Posterior vena cava (tissue), 2 donors: ENCODE measurements at regions not wholly inside any gene's neighbourhood (a gene's known extent, or its start where the extent isn't known, plus 50 kb on each side); places are given as distances from the start of the nearest gene placed in this dataset.
A peak's percentile ranks its signal among the peaks of the same experiment; 100 is the strongest.
"Not testable (repeated sequence)": the region's sequence is repeated elsewhere in the genome, so short reads cannot be mapped to it uniquely, and the experiment has no call there.

Experiments
- DNase-seq: peaks from one replicate; pipeline ENCODE4 v3.0.0-alpha.2; 2020; ENCODE audit warnings: low spot score
- intact Hi-C, 2 donors: fragments of 100-400 bp; cut with DNase I; formaldehyde crosslinking; loops; one replicate each; pipeline versions ENCODE4 v1.14.1 to v1.14.2; 2022 to 2023
- donor health status: DM: yes; HTN: yes; CAD: no.
- donor health status: DM: yes; HTN: yes; CAD: no.

DNA sequence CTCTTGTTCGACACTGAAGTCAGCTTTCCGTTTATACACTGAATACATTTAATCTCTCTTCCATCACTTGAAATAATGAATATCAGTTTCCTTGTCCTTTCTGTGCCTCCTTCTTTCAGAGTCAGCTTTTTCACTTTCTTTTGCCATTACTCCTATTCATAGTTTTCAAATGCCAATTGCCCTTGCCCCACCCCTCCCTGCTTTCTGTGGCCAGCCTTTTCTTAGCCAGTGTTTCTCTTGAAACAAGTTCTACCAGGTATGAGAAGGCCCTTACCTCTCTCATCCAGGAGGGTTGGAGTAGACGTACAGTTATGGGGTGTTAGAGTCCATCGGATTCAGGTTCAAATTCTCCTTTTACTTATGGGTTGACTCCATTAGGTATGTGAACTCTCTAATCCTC lies 574.7 kb upstream of the SEMA6A start:
- no peak for DNase-seq
- intact Hi-C loops = no loop called here

DNA sequence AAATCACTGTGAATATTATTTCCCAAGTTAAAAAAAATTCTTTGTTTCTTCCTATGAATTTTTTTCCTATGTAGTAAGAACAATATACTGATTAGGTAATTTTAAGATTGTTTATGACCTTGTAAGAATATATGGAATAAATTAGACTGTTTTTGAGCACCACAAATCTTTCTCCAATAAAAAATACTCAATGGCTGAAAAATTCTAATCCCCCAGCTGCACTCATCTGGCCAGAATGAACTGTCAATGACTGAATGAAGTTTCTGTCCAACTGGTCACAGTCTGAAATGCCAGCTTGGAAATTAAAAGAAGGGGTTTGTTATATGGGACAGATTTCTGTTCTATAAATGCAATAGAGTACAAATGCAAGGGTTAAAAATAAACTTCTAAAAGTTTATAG lies 569.5 kb upstream of the SEMA6A start:
- DNase-seq = no peak
- intact Hi-C loops = no loop called here

DNA sequence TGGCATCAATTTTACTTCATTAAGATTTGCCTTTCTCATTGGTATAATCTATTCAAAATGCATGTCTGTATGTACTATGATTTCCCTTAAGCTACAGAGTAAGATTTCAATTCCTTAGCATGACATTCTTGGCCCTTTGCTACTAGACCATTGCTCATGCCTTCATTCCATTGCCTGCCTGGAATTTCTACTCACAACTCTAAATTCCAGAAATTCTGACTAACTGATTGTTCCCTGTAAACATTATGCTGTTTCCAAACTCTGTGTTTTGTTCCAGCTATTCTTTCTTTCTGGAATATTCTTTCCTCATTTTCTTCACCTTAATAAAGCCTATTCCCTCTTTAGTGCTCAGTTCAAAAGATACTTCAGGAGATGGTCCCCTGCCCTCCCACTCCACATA lies 568.8 kb upstream of the SEMA6A start:
- no peak for DNase-seq
- intact Hi-C loops = no loop called here

DNA sequence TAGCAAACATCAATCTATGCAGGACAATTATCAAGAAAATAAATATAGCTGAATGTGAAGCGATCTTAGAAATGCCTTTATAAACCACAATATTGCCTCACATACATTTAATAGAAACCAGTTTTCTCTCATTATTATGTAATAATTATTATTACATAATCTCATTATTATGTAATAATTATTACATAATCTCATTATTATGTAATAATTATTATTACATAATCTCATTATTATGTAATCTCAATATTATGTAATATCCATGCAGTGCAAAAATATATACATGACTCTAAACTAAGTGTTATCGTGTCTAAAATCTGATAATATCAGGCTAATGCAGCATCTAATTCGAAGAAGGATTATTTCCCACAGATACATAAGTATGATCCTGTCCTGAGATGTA lies 563.9 kb upstream of the SEMA6A start:
- DNase-seq = no peak
- intact Hi-C loops = no loop called here

DNA sequence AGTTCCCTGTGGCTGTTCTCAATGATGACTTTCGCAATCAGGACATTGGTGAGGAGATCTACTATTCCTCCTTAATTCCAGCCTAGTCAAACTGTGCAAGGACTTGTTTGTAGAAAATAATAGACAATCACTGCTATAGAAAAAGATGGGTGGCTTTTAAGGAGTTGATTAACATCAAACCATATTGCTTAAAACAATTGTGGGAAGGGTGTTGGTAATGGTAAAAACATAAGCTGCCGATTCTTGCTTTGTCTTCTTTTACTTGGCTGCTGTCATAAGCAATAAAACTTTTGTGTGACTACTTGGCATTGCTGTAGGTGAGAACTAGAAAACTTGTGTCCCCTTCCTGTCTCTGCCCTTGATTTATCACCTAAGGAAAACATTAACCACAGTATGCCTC lies 561.2 kb upstream of the SEMA6A start:
- DNase-seq = no peak
- intact Hi-C loops = no loop called here

DNA sequence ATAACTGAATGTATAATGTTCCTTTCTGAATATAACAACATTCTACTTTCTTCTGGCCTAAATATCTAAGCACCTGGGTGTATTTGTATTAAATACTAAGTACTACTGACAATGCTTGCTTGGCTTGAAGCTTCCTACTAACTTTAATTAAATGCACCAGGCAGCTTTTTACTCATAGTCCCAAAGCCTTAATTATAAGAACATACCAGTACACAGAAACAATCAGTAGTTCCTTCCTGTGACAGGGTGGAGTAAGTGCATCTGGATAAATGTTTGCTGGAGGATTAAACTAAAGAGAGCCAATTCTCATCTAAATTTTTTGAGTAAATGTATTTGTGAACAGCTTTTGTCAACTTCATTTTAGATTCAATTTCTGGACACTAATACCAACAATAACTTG lies 558.6 kb upstream of the SEMA6A start:
- intact Hi-C loops = no loop called here

DNA sequence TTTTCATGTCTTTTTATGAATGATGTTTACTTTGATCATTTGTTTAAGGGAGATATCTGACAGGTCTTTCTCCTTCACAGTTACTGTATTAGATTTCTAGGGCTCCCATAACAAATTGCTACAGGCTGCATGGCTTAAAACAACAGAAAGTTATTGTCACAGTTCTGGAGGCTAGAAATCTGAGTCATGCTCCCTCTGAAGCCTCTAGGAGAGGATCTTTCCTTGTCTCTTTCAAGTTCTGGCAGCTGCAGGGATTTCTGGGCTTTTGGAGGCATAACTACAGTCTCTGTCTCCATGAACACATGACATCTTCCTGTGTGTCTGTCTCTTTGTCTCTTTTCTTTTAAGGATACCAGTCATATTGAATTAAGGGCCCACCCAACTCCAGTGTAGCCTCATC lies 557.3 kb upstream of the SEMA6A start:
- intact Hi-C loops = no loop called here
- DNase-seq = no peak

More for the DNA sequence above, 558.6 kb upstream of the SEMA6A start:
- DNase-seq = no peak

DNA sequence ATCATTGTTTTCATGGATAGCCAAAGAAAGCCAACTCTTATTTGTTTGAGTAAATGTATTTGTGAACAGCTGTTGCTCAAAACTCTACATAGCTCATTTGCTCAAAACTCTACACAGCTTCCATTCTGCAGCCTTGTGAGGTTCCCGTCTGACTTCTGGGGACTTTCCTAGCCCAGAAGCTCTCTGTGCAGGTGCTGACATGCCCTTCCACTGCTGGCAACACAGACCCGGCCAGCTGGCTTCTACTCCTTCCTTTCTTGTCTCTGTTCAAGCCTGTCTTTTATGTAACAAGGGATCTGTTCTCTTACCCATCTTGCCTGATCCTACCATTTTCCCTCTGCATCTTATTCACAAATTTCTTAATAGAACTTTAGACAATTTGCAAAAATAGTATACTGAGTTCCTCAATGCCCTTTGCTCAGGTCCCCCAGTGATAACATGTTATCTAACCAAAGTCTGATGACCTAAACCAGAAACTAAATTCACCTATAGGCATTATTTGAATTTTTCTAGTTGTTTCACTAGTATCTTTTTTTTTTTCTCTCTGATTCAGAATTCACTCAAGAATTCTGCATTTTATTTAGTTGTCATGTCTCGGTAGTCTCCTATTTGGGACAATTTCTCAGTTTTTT lies 556.5 kb upstream of the SEMA6A start:
- intact Hi-C loops = no loop called here
- no peak for DNase-seq

DNA sequence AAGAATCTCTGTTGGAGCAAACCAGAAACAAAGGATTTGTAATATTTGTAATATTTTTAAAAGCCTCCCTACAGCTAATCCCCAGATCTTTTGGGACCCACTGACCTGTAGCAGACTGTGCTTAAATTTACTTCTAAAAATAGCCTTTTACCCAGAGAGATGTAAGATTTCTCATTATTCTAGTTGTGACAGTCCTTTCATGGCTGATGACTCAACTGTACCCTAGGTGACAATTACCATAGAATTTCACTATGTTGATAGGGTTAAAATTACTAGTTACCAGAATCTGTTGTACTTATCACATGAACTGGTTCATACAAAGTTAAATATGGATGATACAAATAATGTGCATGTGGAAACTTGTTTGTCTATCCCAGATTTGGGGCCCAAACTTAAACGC lies 543.9 kb upstream of the SEMA6A start:
- intact Hi-C loops = no loop called here
- DNase-seq = no peak

DNA sequence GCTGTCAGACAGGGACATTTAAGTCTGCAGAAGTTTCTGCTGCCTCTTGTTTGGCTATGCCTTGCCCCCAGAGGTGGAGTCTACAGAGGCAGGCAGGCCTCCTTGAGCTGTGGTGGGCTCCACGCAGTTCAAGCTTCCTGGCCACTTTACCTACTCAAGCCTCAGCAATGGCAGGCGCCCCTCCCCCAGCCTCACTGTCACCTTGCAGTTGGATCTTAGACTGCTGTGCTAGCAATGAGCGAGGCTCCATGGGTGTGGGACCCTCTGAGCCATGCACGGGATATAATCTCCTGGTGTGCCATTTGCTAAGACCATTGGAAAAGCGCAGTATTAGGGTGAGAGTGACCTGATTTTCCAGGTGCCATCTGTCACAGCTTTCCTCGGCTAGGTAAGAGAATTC lies 542.7 kb upstream of the SEMA6A start:
- DNase-seq = peak; percentile 71
- intact Hi-C loops = not testable (repeated sequence)

DNA sequence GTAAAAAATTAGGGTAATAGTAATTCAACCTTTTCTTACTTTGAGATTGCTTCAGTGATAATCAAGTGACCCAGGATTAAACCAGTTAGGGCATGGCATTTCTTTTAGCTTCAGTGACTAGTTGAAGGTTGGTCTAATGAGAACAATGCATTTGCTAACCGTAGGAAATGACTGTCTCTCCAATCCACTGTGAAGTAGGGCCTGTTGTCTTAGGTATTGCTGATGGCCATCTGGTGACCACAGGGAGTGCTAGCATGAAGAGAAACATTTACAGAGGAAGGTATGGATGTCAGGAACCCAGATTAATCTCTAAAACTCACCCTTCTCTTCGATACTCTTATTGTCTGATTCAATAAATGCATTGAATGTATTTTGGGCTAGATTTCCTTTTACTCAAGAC lies 535.9 kb upstream of the SEMA6A start:
- intact Hi-C loops = no loop called here
- DNase-seq = no peak

DNA sequence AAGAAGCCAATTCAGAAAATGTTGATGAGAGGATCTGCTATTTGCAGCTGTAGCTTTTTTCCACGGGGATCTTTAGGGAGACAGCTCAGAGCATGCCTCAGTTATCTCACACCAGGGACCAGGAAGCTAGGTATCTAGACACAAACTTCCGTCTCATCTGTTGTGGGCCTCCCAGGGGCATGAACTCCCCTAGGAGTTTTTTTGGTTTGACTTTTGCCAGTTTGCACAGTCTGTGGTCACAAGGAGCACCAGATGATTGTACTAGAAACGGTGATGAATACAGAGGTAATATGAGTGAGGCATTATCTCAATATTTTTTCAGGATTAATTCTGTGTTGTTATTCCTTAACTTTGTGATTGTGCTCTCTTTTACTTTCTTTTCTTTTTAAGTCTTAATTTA lies 533.2 kb upstream of the SEMA6A start:
- no peak for DNase-seq
- intact Hi-C loops = no loop called here

DNA sequence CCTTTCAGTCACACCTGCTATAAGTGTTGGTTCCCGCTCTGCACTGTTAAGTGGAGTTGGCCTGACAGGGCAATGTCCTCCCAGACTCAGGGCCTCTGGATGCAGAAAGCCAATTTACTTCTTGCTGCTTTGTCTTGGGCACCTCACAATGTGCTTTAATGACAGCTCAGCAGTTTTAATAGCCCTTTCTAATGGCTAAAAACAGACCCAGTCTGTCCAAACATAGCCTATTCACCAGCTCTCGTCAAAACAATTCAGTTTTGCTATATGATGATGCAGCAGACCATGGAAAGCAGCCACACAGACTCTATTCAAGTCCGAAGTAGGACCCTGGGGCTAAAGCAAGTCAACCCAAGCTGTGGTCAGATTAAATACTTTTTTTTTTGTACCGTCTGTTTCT lies 529.1 kb upstream of the SEMA6A start:
- DNase-seq = no peak
- intact Hi-C loops = no loop called here

DNA sequence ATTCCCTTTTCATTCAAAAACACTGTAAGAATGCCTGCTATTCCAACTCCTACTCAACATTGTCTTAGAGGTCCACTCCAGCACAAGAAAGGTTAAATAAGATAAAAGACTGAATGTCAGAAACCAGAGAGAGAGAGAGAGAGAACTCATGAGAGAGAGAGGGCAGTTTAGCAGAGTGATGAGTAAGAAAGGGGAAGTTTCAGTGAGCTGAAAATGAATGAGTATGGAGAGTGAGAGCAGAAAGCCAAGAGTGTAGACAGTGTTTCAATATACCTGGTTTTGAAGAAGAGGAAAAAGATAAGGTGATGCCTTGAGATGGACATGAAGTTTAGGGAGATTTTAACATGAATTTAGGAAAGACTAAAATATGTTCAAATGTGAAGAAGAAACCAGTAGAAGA lies 528.0 kb upstream of the SEMA6A start:
- no peak for DNase-seq
- intact Hi-C loops = no loop called here

DNA sequence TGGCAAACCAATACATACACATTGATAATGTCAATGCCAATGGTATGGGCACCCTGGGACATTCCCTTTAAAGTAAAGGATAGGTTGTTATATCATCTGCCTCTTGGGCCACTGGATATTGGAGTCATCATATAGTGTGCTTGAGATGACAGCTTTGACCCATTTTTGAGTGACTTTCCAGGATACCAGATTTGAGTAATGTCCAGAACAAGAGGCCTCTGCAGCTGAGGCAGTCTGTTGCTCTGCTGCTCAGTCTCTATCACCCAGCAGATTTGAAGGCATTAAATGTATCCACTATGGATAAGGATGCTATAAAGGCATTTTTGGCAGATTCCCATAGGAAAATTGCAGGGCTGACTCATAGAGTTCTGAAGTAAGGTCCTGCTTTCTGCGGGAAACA lies 525.6 kb upstream of the SEMA6A start:
- DNase-seq = no peak
- intact Hi-C loops = no loop called here

DNA sequence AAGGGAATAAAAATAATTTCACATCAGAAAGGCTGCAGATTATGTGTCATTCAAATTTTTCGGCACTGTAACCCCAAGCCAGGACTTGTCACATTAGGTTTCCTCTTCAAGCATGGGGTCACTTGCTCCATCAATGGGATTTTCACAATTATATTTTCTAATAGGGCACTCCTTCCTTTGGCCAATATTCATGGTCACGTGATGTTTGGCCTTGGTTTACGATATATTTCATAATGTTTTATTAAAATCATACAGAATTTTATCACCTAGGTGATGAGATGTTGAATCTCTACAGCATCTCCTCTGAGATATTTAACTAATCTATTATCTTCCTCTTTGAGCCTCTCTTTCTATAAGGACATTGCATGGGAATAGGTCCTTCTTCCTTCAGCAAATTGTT lies 523.5 kb upstream of the SEMA6A start:
- no peak for DNase-seq
- intact Hi-C loops = no loop called here

DNA sequence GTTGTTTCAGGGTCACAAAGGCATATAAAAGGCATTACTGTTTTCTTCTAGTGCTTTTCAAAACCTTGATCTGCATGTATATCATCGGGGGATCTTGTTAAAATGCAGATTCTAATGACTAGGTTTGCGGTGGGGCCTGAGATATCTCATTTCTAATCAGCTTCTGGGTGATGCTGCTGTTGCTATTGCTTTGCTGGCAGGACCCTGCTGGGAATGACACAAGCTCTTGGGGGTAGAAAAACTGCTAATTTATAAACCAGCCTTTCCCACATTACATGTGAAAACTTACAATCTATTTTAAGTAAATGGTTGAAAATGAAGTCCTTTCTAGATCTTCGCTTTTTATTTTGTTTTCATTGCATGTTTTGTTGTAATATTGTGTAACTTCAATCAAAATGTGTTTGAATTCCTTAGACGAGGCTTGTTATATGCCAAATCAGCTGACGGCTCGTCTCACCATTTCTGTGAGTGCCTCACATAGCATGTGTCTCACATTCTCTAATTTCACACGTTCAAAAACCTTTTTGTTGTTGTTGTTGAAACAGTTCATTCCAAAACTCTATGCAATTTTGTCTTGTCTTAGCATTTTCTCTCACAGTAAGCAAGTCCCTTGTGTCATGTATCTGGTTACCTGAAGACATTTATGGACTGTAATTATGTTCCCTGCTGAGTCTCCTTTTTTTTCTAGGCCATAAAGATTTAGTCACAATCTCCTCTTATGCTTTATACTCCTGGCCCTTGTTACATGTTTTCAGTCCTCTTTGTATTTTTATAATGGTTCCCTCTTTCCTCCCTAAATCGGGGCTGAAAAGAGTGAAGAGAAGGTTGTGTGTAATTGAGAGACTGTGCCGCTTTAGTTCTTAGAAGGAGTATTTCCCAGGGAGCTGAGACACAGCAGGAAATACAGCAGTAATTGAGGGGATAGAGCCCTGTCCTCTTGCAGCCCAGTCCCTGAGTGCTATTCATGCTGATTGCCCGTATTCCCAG lies 521.0 kb upstream of the SEMA6A start:
- no peak for DNase-seq
- intact Hi-C loops = no loop called here

DNA sequence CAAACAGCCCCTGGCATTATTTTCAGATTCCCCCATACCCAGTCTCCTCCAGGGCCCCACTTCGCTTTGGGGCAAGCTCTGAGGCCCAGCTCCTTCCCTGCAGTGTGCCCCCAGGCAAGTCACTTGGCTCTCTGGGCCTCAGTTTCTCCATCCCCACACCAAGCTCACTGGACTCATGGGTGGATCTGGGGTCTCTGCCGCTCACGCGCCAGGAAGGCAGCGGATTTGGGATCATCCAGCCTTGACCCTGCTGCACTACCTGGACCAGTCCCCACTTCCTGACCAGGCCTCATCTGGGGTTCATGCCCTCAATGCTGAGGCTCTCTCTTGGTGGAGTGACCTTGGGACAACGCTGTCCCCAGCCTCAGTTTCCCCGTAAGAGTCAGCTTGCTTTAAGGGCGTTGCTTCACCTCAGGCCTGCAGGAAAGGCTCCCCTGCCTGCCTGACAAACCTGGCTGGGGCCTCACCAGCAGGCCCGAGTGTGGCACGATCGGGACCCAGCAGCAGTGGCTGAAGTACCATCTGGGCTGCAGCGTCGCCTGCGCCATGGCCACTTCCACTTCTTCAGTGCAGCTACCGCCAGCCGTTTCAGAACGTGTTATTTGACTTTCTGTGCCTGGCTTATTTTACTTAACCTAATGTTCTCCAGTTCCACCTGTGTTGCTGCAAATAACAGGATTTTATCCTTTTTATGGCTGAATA lies 519.6 kb upstream of the SEMA6A start:
- intact Hi-C loops = no loop called here
- DNase-seq = no peak

DNA sequence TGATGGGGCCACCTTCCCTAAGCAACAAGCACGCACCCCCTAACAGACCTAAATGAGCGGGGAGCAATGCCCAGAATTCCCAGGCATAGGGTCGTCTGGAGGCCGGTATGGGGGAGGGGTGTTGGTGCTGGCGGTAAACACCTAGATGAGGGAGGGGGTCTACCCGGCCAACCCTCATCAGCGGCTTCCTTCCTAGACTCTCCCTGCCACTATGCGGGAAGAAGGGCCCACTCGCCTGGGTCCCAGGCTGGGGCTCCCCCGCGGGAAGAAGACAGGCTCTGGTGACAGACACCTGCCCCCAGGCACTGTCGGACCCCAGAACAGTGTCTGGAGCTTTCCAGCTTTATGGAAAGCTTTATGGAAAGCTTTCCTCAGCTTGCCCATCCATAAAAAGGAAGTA lies 519.0 kb upstream of the SEMA6A start:
- intact Hi-C loops = no loop called here
- DNase-seq = no peak

DNA sequence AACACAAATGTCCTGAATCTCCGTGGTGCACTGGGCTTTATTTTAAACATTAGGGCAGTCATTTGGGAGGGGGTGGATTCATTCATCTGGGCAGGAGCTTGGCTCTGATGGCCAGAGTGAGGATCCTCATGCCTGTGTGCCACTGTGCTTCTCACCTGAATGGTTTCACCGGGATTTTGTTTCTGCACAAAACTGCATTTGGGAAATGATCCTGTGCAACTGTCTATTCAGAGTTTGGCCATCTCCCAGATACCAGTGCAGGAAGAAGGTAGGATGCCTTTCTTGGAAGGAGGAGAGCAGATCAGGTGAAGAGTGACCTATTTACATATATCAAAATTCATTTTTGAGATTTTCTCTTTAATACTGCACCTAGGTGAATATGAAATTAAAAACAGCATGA lies 514.4 kb upstream of the SEMA6A start:
- intact Hi-C loops = no loop called here
- DNase-seq = no peak
